Mesothelial cell of epicardium (in vitro differentiated cells): ENCODE measurements at regions not wholly inside any gene's neighbourhood (a gene's known extent, or its start where the extent isn't known, plus 50 kb on each side); places are given as distances from the start of the nearest gene placed in this dataset.

Source experiments
- DNase-seq, 2 experiments: peaks; one replicate each; pipeline ENCODE4 v3.0.0; 2021; ENCODE audit warnings: low spot score in 2 of 2; ENCODE audit not compliant: unreplicated experiment in 2 of 2
- H3K27ac Mint-ChIP-seq: 2 replicates; pipeline ENCODE4 v1.8.0; 2021; ENCODE audit warnings: mixed read lengths
- H3K27me3 Mint-ChIP-seq: 2 replicates; pipeline ENCODE4 v1.8.0; 2021; ENCODE audit warnings: low read depth, mixed read lengths
- H3K36me3 Mint-ChIP-seq: 2 replicates; pipeline ENCODE4 v1.8.0; 2021; ENCODE audit warnings: mixed read lengths
- H3K4me1 Mint-ChIP-seq: 2 replicates; pipeline ENCODE4 v1.8.0; 2021; ENCODE audit warnings: mixed read lengths
- H3K4me3 Mint-ChIP-seq: 2 replicates; pipeline ENCODE4 v1.8.0; 2021; ENCODE audit warnings: mild to moderate bottlenecking, moderate library complexity, mixed read lengths
- H3K9me3 Mint-ChIP-seq: 2 replicates; pipeline ENCODE4 v1.8.0; 2021; ENCODE audit warnings: mixed read lengths
- CTCF ChIP-seq: fragments of 200-600 bp; sonication (generic); IDR thresholded peaks from one replicate; pipeline ENCODE4 v1.5.0; 2021; ENCODE audit warnings: antibody characterized with exemption; ENCODE audit not compliant: unreplicated experiment

GRCh38 chr12:24416423-24417109, 467.1 kb upstream of the SOX5 start:
- TF ChIP-seq CTCF = no peak
- no peak for DNase-seq
- Mint-ChIP-seq H3K9me3 (peaks cover 8% of the 10 kb centered on the region), H3K27me3 (no peaks in the 10 kb centered on the region), H3K36me3 (no peaks in the 10 kb centered on the region), H3K4me3 (no peak overlapping the region), H3K4me1 (peaks cover 12% of the 10 kb centered on the region), H3K27ac (no peak overlapping the region)

GRCh38 chr12:24415934-24416333, 466.5 kb upstream of the SOX5 start:
- H3K27me3 Mint-ChIP-seq = no peaks in the 10 kb centered on the region
- H3K4me1 Mint-ChIP-seq = peaks cover 12% of the 10 kb centered on the region
- H3K4me3 Mint-ChIP-seq = no peak overlapping the region
- no peak for TF ChIP-seq CTCF
- no peak for DNase-seq
- H3K36me3 Mint-ChIP-seq = no peaks in the 10 kb centered on the region
- peaks cover 2% of the 10 kb centered on the region for H3K9me3 Mint-ChIP-seq
- no peak overlapping the region for H3K27ac Mint-ChIP-seq

DNA sequence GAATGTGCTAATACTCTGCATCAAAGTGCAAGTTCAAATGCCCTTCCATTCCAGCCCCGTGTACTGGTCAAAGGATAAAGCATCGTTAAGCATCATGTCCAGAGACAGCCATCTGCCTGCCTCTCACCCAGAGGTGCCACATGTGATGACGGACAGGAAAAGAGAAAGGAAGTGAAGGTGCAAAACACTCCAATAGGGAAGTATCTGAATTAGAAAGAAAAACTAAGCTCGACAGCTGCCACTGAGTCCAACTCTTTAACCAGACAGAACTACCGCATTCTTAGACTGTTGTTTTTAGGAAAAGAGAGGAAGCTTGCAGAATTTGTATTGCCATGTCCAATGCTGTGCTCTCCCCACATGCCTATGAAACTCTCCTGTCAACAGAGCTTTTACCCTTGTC, 465.0 kb upstream of the SOX5 start:
- no peak for TF ChIP-seq CTCF
- Mint-ChIP-seq H3K4me3 (no peak overlapping the region), H3K36me3 (no peaks in the 10 kb centered on the region), H3K27me3 (no peaks in the 10 kb centered on the region), H3K27ac (no peak overlapping the region), H3K4me1 (peaks cover 12% of the 10 kb centered on the region), H3K9me3 (no peaks in the 10 kb centered on the region)
- DNase-seq = no peak

- Mint-ChIP-seq H3K27me3 (no peaks in the 10 kb centered on the region), H3K4me1 (peaks cover 12% of the 10 kb centered on the region), H3K27ac (no peak overlapping the region), H3K4me3 (no peak overlapping the region), H3K36me3 (no peaks in the 10 kb centered on the region), H3K9me3 (no peaks in the 10 kb centered on the region)
- no peak for DNase-seq
- no peak for TF ChIP-seq CTCF
These were observed 462.5 kb upstream of the SOX5 start for GRCh38 chr12:24411948-24412347.

DNA sequence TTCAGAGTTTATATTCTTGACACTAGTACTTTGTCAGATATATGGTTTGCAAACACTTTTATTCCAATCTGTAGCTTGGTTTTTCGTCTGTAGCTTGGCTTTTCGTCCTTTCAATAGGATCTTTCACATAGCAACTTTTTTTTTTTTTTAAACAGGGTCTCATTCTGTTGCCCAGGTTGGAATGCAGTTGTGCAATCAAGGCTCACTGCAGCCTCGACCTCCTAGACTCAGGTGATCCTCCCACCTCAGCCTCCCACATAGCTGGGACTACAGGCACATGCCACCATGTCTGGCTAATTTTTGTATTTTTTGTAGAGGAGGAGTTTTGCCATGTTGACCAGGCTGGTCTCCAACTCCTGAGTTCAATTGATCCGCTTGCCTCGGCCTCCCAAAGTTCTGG, 460.4 kb upstream of the SOX5 start:
- Mint-ChIP-seq H3K4me3 (no peak overlapping the region), H3K27ac (no peak overlapping the region), H3K27me3 (no peaks in the 10 kb centered on the region), H3K9me3 (no peaks in the 10 kb centered on the region), H3K4me1 (no peaks in the 10 kb centered on the region), H3K36me3 (no peaks in the 10 kb centered on the region)
- TF ChIP-seq CTCF = no peak
- DNase-seq = no peak

DNA sequence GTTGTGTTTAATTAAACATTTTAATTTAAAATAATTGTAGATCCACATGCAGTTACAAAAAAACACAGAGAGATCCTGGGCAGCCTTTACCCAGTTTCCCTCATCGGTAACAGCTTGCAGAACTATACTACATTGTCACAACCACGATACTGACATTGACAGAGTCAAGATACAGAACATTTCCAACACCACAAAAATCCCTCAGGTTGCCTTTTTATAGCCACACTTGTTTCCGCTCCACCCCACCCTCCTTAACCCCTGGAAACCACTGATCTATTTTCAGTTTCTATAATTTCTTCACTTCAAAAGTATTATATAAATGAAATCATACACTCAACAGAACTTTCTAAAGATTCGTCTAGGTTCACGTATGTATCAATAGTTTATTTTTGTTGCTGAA, 458.8 kb upstream of the SOX5 start:
- H3K4me1 Mint-ChIP-seq = peaks cover 2% of the 10 kb centered on the region
- H3K27ac Mint-ChIP-seq = no peak overlapping the region
- TF ChIP-seq CTCF = no peak
- DNase-seq = no peak
- H3K36me3 Mint-ChIP-seq = no peaks in the 10 kb centered on the region
- H3K9me3 Mint-ChIP-seq = no peaks in the 10 kb centered on the region
- H3K27me3 Mint-ChIP-seq = no peaks in the 10 kb centered on the region
- no peak overlapping the region for H3K4me3 Mint-ChIP-seq
